Bronchial epithelial cell (primary cell): ENCODE measurements at regions not wholly inside any gene's neighbourhood (a gene's known extent, or its start where the extent isn't known, plus 50 kb on each side); places are given as distances from the start of the nearest gene placed in this dataset.

Experiments
- DNase-seq: peaks from one replicate; pipeline ENCODE4 v3.0.0-alpha.2; 2010; ENCODE audit warnings: low read depth
- FAIRE-seq: peaks from 2 replicates; lab custom pipeline; 2011; peaks lifted over from hg19 to GRCh38; lab: Jason Lieb, UNC
- H3K27me3 ChIP-seq: 2 replicates; pipeline ENCODE4 v1.5.1; 2011; ENCODE audit warnings: low read length; ENCODE audit not compliant: control insufficient read depth, insufficient read depth
- H3K36me3 ChIP-seq: 2 replicates; pipeline ENCODE4 v1.5.1; 2011; ENCODE audit warnings: low read length; ENCODE audit not compliant: control insufficient read depth, insufficient read depth
- H3K4me3 ChIP-seq: 2 replicates; pipeline ENCODE4 v1.5.1; 2011; ENCODE audit warnings: mild to moderate bottlenecking, low read depth, low read length, control low read depth
- TF ChIP-seq, protein P1 (sequence below): IDR thresholded peaks from 2 replicates; pipeline ENCODE4 v1.5.1; 2011; ENCODE audit warnings: mild to moderate bottlenecking, moderate library complexity, low read length, control low read depth, inconsistent platforms; ENCODE audit not compliant: insufficient read depth, severe bottlenecking

DNA sequence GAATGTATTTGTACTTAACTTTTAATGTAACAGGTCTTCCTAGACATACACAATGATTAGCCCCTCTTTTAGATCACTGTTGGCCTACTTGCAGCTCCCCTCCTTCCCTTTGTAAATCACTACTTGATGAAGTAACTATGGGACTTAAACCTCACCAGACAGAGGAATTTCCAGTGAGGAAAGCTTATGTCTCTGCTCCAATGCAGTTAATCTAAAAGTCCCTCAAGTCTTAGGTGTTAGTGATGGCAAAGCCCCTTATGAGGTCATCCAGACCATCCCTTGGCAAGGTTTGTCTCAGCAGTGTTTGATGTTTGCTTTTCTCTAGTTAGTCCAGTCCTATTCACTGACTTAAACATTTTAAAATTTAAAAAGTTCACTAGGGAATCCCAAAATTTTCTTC is 877.3 kb upstream of the INTU start:
- Histone ChIP-seq H3K36me3 (no peaks in the 10 kb centered on the region), H3K27me3 (no peaks in the 10 kb centered on the region), H3K4me3 (no peak overlapping the region)
- DNase-seq: no peak
- no peak for FAIRE-seq
- TF ChIP-seq, protein P1, sequence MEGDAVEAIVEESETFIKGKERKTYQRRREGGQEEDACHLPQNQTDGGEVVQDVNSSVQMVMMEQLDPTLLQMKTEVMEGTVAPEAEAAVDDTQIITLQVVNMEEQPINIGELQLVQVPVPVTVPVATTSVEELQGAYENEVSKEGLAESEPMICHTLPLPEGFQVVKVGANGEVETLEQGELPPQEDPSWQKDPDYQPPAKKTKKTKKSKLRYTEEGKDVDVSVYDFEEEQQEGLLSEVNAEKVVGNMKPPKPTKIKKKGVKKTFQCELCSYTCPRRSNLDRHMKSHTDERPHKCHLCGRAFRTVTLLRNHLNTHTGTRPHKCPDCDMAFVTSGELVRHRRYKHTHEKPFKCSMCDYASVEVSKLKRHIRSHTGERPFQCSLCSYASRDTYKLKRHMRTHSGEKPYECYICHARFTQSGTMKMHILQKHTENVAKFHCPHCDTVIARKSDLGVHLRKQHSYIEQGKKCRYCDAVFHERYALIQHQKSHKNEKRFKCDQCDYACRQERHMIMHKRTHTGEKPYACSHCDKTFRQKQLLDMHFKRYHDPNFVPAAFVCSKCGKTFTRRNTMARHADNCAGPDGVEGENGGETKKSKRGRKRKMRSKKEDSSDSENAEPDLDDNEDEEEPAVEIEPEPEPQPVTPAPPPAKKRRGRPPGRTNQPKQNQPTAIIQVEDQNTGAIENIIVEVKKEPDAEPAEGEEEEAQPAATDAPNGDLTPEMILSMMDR: no peak

DNA sequence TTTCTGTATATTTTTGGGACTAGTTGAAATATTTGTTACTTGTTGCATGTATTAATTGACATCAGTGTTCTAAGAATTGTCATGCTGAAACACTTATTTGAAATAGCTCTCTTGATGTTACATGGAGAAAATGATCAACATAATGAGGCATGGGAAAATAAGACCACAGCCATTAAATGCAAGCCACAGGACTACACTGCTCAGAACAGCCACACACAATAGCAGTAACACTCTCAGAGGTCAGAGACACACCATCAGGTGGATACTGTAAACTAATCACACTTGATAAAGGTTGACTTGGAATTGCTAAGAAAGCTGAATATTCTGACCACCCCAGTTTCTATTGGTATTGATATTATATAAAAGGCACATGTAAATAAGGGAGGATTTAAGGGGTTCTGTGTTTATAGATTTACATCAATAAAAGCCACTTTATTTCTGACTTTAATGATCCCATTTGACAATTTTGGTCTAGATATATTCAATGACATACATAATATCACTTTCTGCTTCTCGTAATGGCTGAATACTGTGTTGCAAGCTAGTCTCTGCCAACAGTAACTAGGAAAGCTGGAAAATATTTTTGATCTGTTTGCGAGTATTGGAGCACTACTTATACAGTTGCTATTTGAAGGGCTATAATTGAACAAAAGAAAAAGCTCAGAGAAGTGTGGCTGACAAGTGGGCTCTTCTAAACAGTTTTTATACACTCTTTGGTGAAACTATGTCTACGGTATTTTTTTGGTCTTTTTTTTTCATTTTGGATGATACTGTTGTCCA is 876.5 kb upstream of the INTU start:
- TF ChIP-seq, protein P1: no peak
- no peak for FAIRE-seq
- Histone ChIP-seq H3K27me3 (no peaks in the 10 kb centered on the region), H3K36me3 (no peaks in the 10 kb centered on the region), H3K4me3 (no peak overlapping the region)
- DNase-seq: no peak

DNA sequence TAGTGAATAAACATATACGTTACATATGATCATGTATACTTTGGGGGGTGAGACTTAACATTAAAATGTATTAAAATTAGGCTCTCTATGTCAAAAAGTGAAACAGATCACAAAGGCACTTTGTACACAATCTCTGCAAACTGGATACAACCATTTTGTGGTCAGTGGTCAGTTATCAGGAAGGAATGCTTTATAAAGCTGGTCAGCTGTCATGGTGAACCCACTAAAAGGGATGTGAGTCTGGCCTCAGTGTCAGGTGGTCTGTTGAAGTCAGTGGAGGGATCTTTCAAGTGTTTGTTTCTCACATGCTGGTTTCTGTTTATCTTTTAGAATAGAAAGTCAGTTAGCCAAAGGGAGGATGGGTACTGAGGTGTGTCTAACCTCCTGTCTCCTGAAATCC is 875.5 kb upstream of the INTU start:
- Histone ChIP-seq H3K4me3 (no peak overlapping the region), H3K36me3 (no peaks in the 10 kb centered on the region), H3K27me3 (no peaks in the 10 kb centered on the region)
- TF ChIP-seq, protein P1: no peak
- no peak for FAIRE-seq
- no peak for DNase-seq

DNA sequence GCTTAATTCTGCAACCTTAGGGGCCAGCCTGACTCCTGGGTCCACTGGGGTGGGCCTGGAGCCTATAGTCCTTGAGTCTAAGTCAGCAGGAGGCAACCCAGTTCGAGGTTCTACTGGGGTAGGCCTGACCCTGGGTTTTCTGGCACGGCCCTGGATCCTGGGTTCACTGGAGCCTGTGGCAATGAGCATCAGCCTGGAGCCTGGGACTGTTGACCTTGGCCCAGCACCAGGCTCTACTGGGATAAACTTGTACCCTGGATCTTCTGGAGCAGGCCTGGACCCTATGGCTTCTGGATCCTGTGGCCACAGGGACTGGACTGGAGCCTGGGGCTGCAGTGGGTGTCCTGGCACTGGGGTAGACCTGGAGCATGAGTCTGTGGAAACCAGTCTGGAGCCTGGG is 874.3 kb upstream of the INTU start:
- Histone ChIP-seq H3K4me3 (no peak overlapping the region), H3K27me3 (no peaks in the 10 kb centered on the region), H3K36me3 (no peaks in the 10 kb centered on the region)
- DNase-seq: no peak
- TF ChIP-seq, protein P1: no peak
- FAIRE-seq: no peak

DNA sequence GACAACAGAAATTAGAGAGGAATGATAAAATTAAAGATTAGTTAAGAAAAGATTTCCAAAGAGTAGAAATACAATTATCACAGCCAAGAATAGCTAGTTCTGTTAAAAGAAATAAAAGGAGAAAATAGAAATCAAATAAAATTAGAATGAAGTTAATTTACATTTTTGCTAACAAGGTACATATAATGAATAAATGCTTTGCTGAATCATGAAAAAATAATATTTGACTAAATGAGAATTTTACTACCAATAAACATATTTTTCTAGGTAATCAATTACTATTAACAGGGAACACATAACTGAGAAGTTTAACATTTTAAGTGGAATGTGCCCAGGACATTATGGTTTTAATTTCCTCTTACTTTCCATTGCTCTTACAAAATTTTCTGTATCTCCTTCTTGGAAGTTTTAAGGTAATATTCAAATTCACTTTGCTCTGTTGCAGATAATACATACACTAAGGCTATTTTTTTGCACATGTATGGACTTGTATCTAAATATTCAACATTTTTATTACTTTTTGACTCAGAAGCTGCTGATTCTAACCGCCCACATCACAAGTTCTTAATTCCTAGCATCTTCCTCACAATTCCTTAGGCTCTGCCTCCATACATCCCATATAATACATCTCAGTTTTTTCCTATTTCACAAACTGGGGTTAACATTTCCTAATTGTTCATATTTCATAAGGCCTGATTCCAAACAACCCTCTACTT is 870.7 kb upstream of the INTU start:
- DNase-seq (peak; percentile 67), FAIRE-seq (no peak)
- Histone ChIP-seq H3K4me3 (no peak overlapping the region), H3K27me3 (no peaks in the 10 kb centered on the region), H3K36me3 (no peaks in the 10 kb centered on the region)
- TF ChIP-seq, protein P1: no peak
